OCI-LY3 (cell line): ENCODE measurements at regions not wholly inside any gene's neighbourhood (a gene's known extent, or its start where the extent isn't known, plus 50 kb on each side); places are given as distances from the start of the nearest gene placed in this dataset.

Source experiments
- CTCF ChIP-seq: fragments of 200-600, 300-600 bp; sonication (generic); IDR thresholded peaks from 2 replicates; pipeline ENCODE4 v1.5.1; 2014; ENCODE audit warnings: antibody characterized with exemption, low read length, low read depth
- EZH2phosphoT487 ChIP-seq: fragments of 200-600 bp; shearing (Covaris generic); IDR thresholded peaks from 2 replicates; pipeline ENCODE4 v1.6.1; 2018; ENCODE audit warnings: antibody characterized with exemption, mixed run types, low read depth

- TF ChIP-seq CTCF, result no peak
- TF ChIP-seq EZH2phosphoT487, result no peak
These were observed 175.5 kb downstream of the OR2B2 start for GRCh38 chr6:27736686-27737085.
